A549 (cell line): ENCODE measurements at regions not wholly inside any gene's neighbourhood (a gene's known extent, or its start where the extent isn't known, plus 50 kb on each side); places are given as distances from the start of the nearest gene placed in this dataset.

ENCODE experiments used
- ATAC-seq, 2 experiments: fragments of 200-7000 bp in 1 of 2; fragments of >200 bp in 1 of 2; cut with Nextera tagmentation in 1 of 2; cut with Tn5 transposase in 1 of 2; 3 replicates each; pipeline versions ENCODE4 v1.8.0 to v1.9.1; 2018 to 2020; ENCODE audit warnings: mild to moderate bottlenecking in 1 of 2, moderate library complexity in 1 of 2
- CTCF ChIA-PET: fragments of 300-600 bp; sonication (Branson Sonifier 250); formaldehyde crosslinking; extraction: SDS; loops from one replicate; lab custom pipeline; 2021; ENCODE audit warnings: antibody characterized with exemption, inconsistent platforms; lab: Yijun Ruan, JAX
- POLR2A ChIA-PET: fragments of 350-600 bp; formaldehyde crosslinking; extraction: SDS; loops from one replicate; lab custom pipeline; 2021; ENCODE audit warnings: antibody characterized with exemption, inconsistent platforms; lab: Yijun Ruan, JAX
- DNase-seq, 2 experiments: peaks; one replicate each; pipeline versions ENCODE4 v3.0.0 to v3.0.0-alpha.2; 2011 to 2016; ENCODE audit warnings: low read depth in 1 of 2, low spot score in 1 of 2
- FAIRE-seq: peaks from 2 replicates; lab custom pipeline; 2011; peaks lifted over from hg19 to GRCh38; lab: Jason Lieb, UNC
- H3K27ac ChIP-seq, 2 experiments: fragments of >200 bp; sonication (Bioruptor Twin); formaldehyde crosslinking; 3 replicates each; pipeline ENCODE4 v1.5.1; 2016 to 2017
- H3K4me1 ChIP-seq: fragments of >200 bp; sonication (Bioruptor Twin); formaldehyde crosslinking; 3 replicates; pipeline ENCODE4 v1.6.1; 2016
- H3K4me2 ChIP-seq: fragments of >200 bp; sonication (Bioruptor Twin); formaldehyde crosslinking; 3 replicates; pipeline ENCODE4 v1.6.1; 2016
- H3K4me3 ChIP-seq: fragments of >200 bp; sonication (Bioruptor Twin); formaldehyde crosslinking; 3 replicates; pipeline ENCODE4 v1.5.1; 2016
- H3K9me3 ChIP-seq: fragments of >200 bp; sonication (Bioruptor Twin); formaldehyde crosslinking; 3 replicates; pipeline ENCODE4 v1.6.1; 2016
- BCL3 ChIP-seq: fragments of >200 bp; sonication (Bioruptor Twin); formaldehyde crosslinking; IDR thresholded peaks from 3 replicates; pipeline ENCODE4 v1.6.1; 2016
- CBX2 ChIP-seq: fragments of 200-600 bp; sonication (generic); IDR thresholded peaks from 2 replicates; pipeline ENCODE4 v1.6.1; 2016; ENCODE audit warnings: low read depth, mild to moderate bottlenecking, borderline replicate concordance
- CBX8 ChIP-seq: fragments of 200-600 bp; sonication (generic); IDR thresholded peaks from 2 replicates; pipeline ENCODE4 v1.6.1; 2016
- CEBPB ChIP-seq, 2 experiments: fragments of >200 bp in 1 of 2; sonication (Bioruptor Twin) in 1 of 2; formaldehyde crosslinking in 1 of 2; IDR thresholded peaks; 2 replicates each; pipeline ENCODE4 v1.6.1; 2012 to 2016
- CHD2 ChIP-seq: fragments of 150-350 bp; IDR thresholded peaks from 2 replicates; pipeline ENCODE4 v1.6.1; 2014; ENCODE audit warnings: low read length; ENCODE audit not compliant: partially characterized antibody
- CHD4 ChIP-seq: fragments of 200-600 bp; sonication (generic); IDR thresholded peaks from 2 replicates; pipeline ENCODE4 v1.6.1; 2016; ENCODE audit warnings: antibody characterized with exemption, mild to moderate bottlenecking, borderline replicate concordance
- CTCF ChIP-seq: fragments of >200 bp; sonication (Bioruptor Twin); formaldehyde crosslinking; IDR thresholded peaks from 3 replicates; pipeline ENCODE4 v1.5.1; 2016
- E2F6 ChIP-seq: IDR thresholded peaks from 2 replicates; pipeline ENCODE4 v1.6.1; 2012; ENCODE audit warnings: low read depth, borderline replicate concordance
- EHF ChIP-seq: fragments of 250-450 bp; sonication (Bioruptor Pico); IDR thresholded peaks from 2 replicates; pipeline ENCODE4 v1.5.0; 2020; ENCODE audit warnings: mild to moderate bottlenecking
- EHMT2 ChIP-seq: fragments of 200-600 bp; sonication (generic); IDR thresholded peaks from 2 replicates; pipeline ENCODE4 v1.6.1; 2016; ENCODE audit warnings: antibody characterized with exemption, low read depth, mild to moderate bottlenecking, moderate library complexity
- EP300 ChIP-seq, 2 experiments: fragments of >200 bp; sonication (Bioruptor Twin); formaldehyde crosslinking; IDR thresholded peaks; 2 replicates in 1 of 2; 3 replicates in 1 of 2; pipeline ENCODE4 v1.6.1; 2016 to 2017
- FOSL2 ChIP-seq, 2 experiments: fragments of 450-650 bp in 1 of 2; fragments of >200 bp in 1 of 2; sonication (Bioruptor Twin) in 1 of 2; formaldehyde crosslinking; IDR thresholded peaks; 2 replicates each; pipeline versions ENCODE4 v1.5.0 to v1.6.1; 2016 to 2020; ENCODE audit warnings: mild to moderate bottlenecking in 1 of 2, moderate library complexity in 1 of 2
- FOXS1 ChIP-seq: fragments of 250-450 bp; sonication (Bioruptor Pico); IDR thresholded peaks from 2 replicates; pipeline ENCODE4 v1.5.0; 2020; ENCODE audit warnings: mild to moderate bottlenecking, moderate library complexity
- GATA3 ChIP-seq: IDR thresholded peaks from 2 replicates; pipeline ENCODE4 v1.6.1; 2012; ENCODE audit warnings: borderline replicate concordance
- HDAC2 ChIP-seq: fragments of 200-600 bp; sonication (generic); IDR thresholded peaks from 2 replicates; pipeline ENCODE4 v1.6.1; 2016
- HES2 ChIP-seq: fragments of >200 bp; sonication (Bioruptor Twin); formaldehyde crosslinking; IDR thresholded peaks from 2 replicates; pipeline ENCODE4 v1.6.1; 2016
- HOXA7 ChIP-seq: fragments of 250-450 bp; sonication (Bioruptor Pico); IDR thresholded peaks from 2 replicates; pipeline ENCODE4 v1.5.0; 2020; ENCODE audit warnings: mild to moderate bottlenecking, moderate library complexity
- HOXB13 ChIP-seq: fragments of 250-450 bp; sonication (Bioruptor Pico); IDR thresholded peaks from 2 replicates; pipeline ENCODE4 v1.5.0; 2020; ENCODE audit warnings: low read depth, mild to moderate bottlenecking, moderate library complexity
- JUN ChIP-seq, 2 experiments: fragments of >200 bp; sonication (Bioruptor Twin); formaldehyde crosslinking; IDR thresholded peaks; 2 replicates in 1 of 2; 3 replicates in 1 of 2; pipeline ENCODE4 v1.6.1; 2016 to 2017
- JUNB ChIP-seq: fragments of >200 bp; sonication (Bioruptor Twin); formaldehyde crosslinking; IDR thresholded peaks from 2 replicates; pipeline ENCODE4 v1.6.1; 2016
- KDM1A ChIP-seq: fragments of 200-600 bp; sonication (generic); IDR thresholded peaks from 2 replicates; pipeline ENCODE4 v1.6.1; 2016; ENCODE audit warnings: low read depth, mild to moderate bottlenecking
- KDM5A ChIP-seq: fragments of 200-600 bp; sonication (generic); IDR thresholded peaks from 2 replicates; pipeline ENCODE4 v1.6.1; 2016; ENCODE audit warnings: antibody characterized with exemption, mild to moderate bottlenecking
- MAFK ChIP-seq: fragments of 450-650 bp; IDR thresholded peaks from 2 replicates; pipeline ENCODE4 v1.6.1; 2014; ENCODE audit not compliant: partially characterized antibody
- MAX ChIP-seq: IDR thresholded peaks from 2 replicates; pipeline ENCODE4 v1.6.1; 2012
- MAZ ChIP-seq: fragments of 150-350 bp; IDR thresholded peaks from 2 replicates; pipeline ENCODE4 v1.6.1; 2014; ENCODE audit warnings: antibody characterized with exemption, low read depth, low read length, borderline replicate concordance
- MYC ChIP-seq: IDR thresholded peaks from 2 replicates; pipeline ENCODE4 v1.6.1; 2012; ENCODE audit warnings: mild to moderate bottlenecking, inconsistent platforms, low read length, improper control_type of control experiment, borderline replicate concordance
- NFE2L2 ChIP-seq: fragments of 150-350 bp; conservative IDR thresholded peaks from 2 replicates; pipeline ENCODE4 v1.6.1; 2014; ENCODE audit warnings: low read length
- NR3C1 ChIP-seq: fragments of >200 bp; sonication (Bioruptor Twin); formaldehyde crosslinking; IDR thresholded peaks from 3 replicates; pipeline ENCODE4 v1.6.1; 2017
- POLR2A ChIP-seq: IDR thresholded peaks from 2 replicates; pipeline ENCODE4 v1.6.1; 2012; ENCODE audit warnings: mild to moderate bottlenecking, low read length
- POLR2AphosphoS2 ChIP-seq: conservative IDR thresholded peaks from 2 replicates; pipeline ENCODE4 v1.6.1; 2012; ENCODE audit warnings: low read length, improper control_type of control experiment, inconsistent platforms
- RAD21 ChIP-seq, 2 experiments: fragments of >200 bp in 1 of 2; sonication (Bioruptor Twin) in 1 of 2; formaldehyde crosslinking in 1 of 2; IDR thresholded peaks in 1 of 2; conservative IDR thresholded peaks in 1 of 2; 2 replicates in 1 of 2; 3 replicates in 1 of 2; pipeline ENCODE4 v1.6.1; 2012 to 2018; ENCODE audit warnings: inconsistent platforms in 1 of 2
- RARB ChIP-seq: fragments of 250-450 bp; sonication (Bioruptor Pico); IDR thresholded peaks from 2 replicates; pipeline ENCODE4 v1.8.0; 2021; ENCODE audit warnings: mild to moderate bottlenecking, moderate library complexity
- REST ChIP-seq: fragments of 200-600 bp; sonication (generic); IDR thresholded peaks from 2 replicates; pipeline ENCODE4 v1.6.1; 2016; ENCODE audit warnings: antibody characterized with exemption, mild to moderate bottlenecking, moderate library complexity
- RNF2 ChIP-seq: fragments of 200-600 bp; sonication (generic); IDR thresholded peaks from 2 replicates; pipeline ENCODE4 v1.6.1; 2016; ENCODE audit warnings: low read depth, mild to moderate bottlenecking, antibody characterized with exemption, moderate library complexity, borderline replicate concordance
- TP53 ChIP-seq: fragments of 250-450 bp; sonication (Bioruptor Pico); IDR thresholded peaks from 2 replicates; pipeline ENCODE4 v1.5.0; 2021; ENCODE audit warnings: mild to moderate bottlenecking, moderate library complexity
- ZC3H11A ChIP-seq: fragments of 450-650 bp; IDR thresholded peaks from 2 replicates; pipeline ENCODE4 v1.6.1; 2014; ENCODE audit warnings: antibody characterized with exemption, mild to moderate bottlenecking
- ZSCAN20 ChIP-seq: fragments of 250-450 bp; sonication (Bioruptor Pico); IDR thresholded peaks from 2 replicates; pipeline ENCODE4 v1.8.0; 2022; ENCODE audit warnings: mild to moderate bottlenecking, moderate library complexity
- WGBS: methylation state at CpG from one replicate; pipeline ENCODE4 v1.1.6; 2017; ENCODE audit errors: missing lambda C conversion rate; 5-methylcytosine and 5-hydroxymethylcytosine counted together

DNA sequence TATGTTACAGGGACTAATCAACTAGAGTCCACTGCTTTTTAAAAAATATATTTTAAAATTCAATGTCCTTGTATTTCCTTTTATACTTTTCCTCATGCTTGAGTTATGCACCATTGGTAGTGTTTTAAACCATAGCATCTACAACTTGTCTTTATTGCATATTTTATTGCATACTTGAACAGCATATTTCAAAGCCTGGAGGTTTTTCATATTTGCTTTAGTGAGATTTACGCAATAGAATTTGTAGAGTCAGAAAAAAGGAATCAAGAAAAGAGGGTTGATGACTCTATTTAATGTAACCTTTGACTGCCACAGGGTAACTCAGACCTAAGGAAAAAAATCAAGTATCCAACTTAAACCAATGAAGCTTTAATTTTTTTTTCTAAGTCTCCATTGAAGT is 1165.7 kb upstream of the IGFBP7 start:
- Histone ChIP-seq H3K9me3 (no peaks in the 10 kb centered on the region; the same call in 2 of the 3 replicates), H3K4me3 (no peak overlapping the region), H3K27ac (peak overlapping the region; percentile 61 to 80), H3K4me1 (peaks cover 9% of the 10 kb centered on the region; the same call in 2 of the 3 replicates), H3K4me2 (peak overlapping the region; percentile 43)
- DNase-seq (peak in 1 of 2 experiments; percentile 36), ATAC-seq (peak in 1 of 2 experiments; percentile 31; a peak in 2 of 6 replicates), FAIRE-seq (no peak)
- WGBS = 37% methylated on average over 1 of the region's 1 CpG
- POLR2A ChIA-PET = no interaction called here
- CTCF ChIA-PET = no interaction called here
- TF ChIP-seq MAX (no peak), MYC (no peak), HDAC2 (no peak), FOXS1 (CRISPR knock-in tag) (no peak), NR3C1 (no peak), CBX8 (no peak), EHF (CRISPR knock-in tag) (no peak), EHMT2 (no peak), CHD2 (no peak), KDM5A (no peak), NFE2L2 (no peak), MAFK (no peak), ZC3H11A (no peak), MAZ (no peak), FOSL2 (IDR thresholded peaks at IDR 0.05) (0 out of 2 replicates have a peak, but pooled peaks have one; percentile 33), FOSL2 (CRISPR knock-in tag; IDR thresholded peaks at IDR 0.05) (no peak), EP300 (IDR thresholded peaks at IDR 0.05) (peak; percentile 25 to 42; a peak in 1 of 5 replicates), E2F6 (no peak), ZSCAN20 (CRISPR knock-in tag) (no peak), CHD4 (no peak), JUNB (peak; percentile 61), RARB (no peak), HES2 (no peak; the same call in 1 of the 2 replicates), GATA3 (peak; percentile 57; the same call in 1 of the 2 replicates), RNF2 (no peak), KDM1A (no peak), POLR2AphosphoS2 (no peak), CTCF (no peak), POLR2A (no peak), BCL3 (0 out of 3 replicates have a peak, but pooled peaks have one; percentile 46), TP53 (CRISPR knock-in tag) (no peak), JUN (IDR thresholded peaks at IDR 0.05) (peak in 1 of 2 experiments; percentile 43; a peak in 1 of 5 replicates), CEBPB (IDR thresholded peaks at IDR 0.05) (peak; percentile 59 to 67; a peak in 3 of 4 replicates), REST (no peak), RAD21 (conservative IDR thresholded peaks at IDR 0.05 in 1 of 2, IDR thresholded peaks at IDR 0.05 in 1 of 2) (0 out of 5 replicates have a peak, but pooled peaks of 1 of the 2 experiments have one; percentile 29), CBX2 (no peak), HOXB13 (CRISPR knock-in tag) (no peak), HOXA7 (CRISPR knock-in tag) (no peak)
